NCI-H446 treated with DMSO at 0.1 percent for 48 hours (cell line): ENCODE measurements at regions not wholly inside any gene's neighbourhood (a gene's known extent, or its start where the extent isn't known, plus 50 kb on each side); places are given as distances from the start of the nearest gene placed in this dataset.

Experiments used
- DNase-seq: peaks from one replicate; lab custom pipeline; 2025; lab: John Stamatoyannopoulos, UW

GRCh38 chr3:193991666-193992424 is 144.1 kb upstream of the HES1 start:
- DNase-seq, result no peak

DNA sequence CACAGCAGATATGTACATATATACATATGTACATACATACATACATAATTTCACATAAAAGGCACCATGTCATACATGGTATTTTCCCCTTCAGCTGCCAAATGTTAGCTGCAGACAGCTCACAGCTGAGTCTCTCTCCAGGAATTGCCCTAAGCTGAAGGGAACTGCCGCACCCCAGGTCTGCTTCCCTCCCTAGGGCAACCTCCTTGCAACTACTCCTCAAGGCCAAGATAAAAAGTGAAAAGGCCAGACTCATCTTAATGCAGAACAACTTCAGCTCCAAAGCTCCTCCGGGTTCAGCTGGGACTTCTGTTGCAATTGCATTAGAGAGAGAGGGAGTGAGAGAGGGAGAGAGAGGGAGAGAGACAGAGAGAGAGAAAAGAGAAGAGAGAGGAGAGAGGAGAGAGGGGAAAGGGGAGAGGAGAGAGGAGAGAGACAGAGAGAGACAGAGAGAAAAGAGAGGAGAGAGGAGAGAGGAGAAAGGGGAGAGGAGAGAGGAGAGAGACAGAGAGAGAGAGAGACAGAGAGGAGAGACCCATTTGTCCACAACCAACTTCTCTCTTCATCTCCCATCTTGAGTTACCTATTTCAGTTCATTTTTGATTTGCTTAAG is 143.4 kb upstream of the HES1 start:
- no peak for DNase-seq

GRCh38 chr3:193996221-193996620 is 139.7 kb upstream of the HES1 start:
- DNase-seq, result no peak

DNA sequence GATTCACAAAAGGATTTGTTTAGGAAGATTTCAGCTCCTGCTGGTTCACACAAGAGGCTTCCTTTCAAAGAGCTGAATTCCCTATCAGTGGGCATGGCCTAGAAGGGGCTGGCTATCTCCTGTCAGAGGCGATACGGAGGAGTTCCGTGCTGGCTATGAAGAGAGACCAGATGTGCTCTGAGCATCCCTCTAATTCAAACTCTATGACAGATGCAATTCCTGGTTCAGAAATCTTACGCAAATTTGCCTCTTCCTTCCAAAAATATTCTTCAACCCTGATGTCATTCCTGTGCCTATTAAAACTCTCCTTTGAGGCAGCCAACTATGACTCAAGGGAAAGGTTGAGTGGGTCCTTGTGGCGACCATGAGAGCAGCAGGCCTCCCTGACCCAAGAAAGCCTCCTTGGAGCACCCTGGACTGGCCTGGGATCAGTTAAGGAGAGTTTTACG is 139.3 kb upstream of the HES1 start:
- no peak for DNase-seq

DNA sequence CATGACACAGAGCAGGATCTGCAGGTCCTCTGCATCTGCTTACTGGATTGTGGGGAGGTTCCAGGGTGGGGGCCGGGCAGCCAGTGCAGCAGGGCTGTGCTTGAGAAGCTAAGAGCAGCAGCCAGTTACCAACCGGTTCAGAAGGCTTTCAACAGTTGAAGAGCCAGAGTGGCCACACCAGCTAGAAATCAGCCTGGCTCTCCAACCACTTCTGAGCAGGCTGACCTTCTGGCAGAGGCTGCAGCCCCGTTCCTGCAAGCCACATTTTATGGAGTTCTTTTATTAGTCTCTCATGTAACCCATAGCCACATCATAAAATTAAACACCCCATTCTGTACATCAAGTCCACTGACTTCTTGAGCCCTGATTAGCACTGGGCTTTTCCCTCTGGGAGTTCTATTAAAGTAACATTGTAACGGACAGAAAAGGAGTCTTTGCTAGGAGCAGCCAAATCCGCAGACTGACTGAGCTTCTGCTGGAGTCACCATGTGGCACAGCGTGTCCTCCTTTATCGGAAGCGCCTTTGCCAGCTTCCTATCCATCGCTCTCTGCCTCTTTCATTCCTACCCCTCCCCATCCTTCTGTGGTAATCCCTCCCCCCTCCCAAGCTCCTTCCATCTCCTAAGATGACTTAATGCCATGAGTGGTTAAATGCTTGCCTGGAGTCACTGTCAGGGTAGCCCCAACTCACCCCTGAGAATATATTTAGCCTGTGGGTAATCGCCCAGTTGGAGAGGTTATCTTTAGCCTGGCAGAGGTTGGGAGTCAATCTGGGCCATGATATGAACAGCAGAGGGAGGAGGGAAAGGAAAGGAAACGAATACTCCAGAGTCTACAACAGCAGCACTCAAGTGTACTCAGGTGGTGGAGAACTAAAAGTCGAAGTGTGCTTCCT is 138.5 kb upstream of the HES1 start:
- no peak for DNase-seq

DNA sequence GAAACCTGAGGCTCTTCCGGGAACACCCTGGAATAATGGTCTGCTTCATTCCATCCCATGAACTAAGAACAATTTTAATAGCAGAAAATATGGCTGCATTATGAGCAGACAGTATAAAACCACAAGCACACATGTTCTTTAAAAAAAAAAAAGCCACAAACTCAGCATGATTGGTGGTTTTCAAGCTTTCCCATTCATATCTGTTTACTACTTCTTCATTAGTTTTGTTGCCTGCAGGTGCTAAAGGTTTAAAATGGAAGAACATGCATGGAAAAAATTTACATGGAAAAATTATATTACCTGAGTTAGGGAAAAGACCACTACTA is 137.9 kb upstream of the HES1 start:
- no peak for DNase-seq

GRCh38 chr3:193998628-193999195 is 137.2 kb upstream of the HES1 start:
- no peak for DNase-seq

DNA sequence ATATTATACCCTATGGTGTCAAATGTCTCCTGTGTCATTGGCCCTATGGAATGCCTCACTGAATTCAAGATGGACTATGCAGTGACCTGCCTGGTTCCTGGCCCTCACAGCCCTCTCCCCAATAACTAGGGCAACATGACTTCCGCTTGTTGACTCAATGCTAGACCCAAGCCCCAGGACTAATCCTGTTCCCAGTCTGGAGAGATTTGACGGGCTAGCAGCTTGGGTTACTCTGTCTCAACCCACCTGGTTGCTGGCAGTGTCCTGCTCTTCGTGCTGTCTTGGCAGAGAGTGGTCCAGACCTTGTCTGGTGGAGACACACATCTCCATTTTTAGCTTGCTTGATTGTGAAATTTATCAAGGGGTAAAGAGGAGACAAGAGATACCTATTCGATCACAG is 135.8 kb upstream of the HES1 start:
- DNase-seq, result no peak

- DNase-seq, result no peak
Observed at GRCh38 chr3:194000712-194001111, 135.2 kb upstream of the HES1 start.

DNA sequence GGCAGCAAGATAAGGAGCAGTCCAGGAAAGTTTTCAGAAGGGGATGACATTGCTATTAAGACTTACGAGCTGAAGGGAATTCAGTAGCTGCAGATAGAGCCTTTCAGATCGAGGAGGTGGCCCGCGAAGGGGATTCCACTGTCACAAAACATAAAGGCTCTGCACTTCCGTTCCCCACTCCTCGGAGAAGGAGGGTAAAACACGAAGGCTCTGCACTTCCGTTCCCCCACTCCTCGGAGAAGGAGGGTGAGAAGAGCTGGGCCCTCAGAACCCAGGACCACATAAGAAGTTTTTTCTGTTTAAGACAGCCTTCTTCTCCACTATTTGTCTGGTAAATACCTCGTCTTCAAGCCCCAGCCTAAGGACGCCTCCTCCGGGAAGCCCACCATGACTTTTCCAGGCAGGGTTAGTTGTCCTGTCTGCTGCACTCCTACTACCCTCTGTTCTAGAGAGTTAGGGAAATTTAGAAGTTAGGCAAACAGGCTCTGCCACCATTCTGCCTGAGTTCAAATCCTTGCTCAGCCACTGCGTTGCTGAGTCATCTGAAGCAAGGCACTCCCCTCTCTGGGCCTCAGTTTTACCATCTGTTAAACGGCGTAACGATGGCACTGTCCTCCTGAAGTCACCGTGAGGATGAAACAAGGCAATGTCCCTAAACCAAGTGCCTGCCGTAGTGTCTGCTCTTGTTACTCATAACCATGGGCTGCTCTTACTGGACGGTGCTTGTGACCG is 134.1 kb upstream of the HES1 start:
- no peak for DNase-seq

- no peak for DNase-seq
Observed at GRCh38 chr3:194003114-194004057, 132.6 kb upstream of the HES1 start.

GRCh38 chr3:194005930-194006501 is 129.9 kb upstream of the HES1 start:
- DNase-seq, result no peak

DNA sequence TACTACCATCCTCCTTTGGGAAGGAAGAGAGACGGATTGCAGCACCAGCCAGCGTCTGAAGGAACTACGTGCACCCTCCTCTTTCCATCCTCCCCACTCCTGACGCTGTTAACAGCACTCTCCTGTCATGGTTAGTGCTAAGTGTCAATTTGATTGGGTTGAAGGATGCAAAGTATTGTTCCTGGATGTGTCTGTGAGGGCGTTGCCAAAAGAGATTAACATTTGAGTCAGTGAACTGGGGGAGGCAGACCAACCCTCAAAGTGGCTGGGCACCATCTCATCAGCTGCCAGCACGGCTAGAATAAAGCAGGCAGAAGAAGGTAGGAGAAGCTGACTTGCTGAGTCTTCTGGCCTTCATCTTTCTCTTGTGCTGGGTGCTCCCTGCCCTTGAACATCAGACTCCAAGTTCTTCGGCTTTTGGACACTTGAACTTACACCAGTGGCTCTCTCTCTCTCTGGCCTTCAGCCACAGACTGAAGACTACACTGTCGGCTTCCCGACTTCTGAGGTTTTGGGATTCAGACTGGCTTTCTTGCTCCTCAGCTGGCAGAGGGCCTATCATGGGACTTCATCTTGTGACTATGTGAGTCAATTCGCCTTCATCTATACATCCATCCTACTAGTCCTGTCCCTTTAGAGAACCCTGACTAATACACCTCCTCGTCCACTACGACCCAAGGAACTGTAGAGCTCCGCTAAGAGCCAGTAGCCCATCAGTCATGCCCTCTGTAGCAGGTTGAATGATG is 128.2 kb upstream of the HES1 start:
- no peak for DNase-seq

DNA sequence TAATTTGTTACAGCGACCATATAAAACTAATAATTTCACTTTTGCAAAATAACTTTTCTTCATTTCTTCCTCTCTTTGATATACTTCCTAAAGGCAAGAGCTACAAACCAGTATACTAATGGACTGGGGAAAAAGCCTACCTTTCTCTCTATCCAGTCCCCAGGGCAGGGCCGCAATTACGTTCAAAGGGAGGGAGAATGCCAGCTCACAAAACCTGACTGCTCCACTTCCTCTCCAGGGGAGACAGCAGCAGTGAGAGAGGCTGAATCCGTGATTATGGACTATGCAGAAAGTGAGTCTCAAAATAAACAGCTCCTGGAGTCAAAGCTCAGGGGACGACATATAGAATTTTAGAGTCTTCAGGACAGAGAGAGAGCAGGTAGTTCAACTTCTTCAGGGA is 126.9 kb upstream of the HES1 start:
- DNase-seq, result no peak

- DNase-seq, result no peak
Observed at GRCh38 chr3:194009892-194010533, 125.9 kb upstream of the HES1 start.

DNA sequence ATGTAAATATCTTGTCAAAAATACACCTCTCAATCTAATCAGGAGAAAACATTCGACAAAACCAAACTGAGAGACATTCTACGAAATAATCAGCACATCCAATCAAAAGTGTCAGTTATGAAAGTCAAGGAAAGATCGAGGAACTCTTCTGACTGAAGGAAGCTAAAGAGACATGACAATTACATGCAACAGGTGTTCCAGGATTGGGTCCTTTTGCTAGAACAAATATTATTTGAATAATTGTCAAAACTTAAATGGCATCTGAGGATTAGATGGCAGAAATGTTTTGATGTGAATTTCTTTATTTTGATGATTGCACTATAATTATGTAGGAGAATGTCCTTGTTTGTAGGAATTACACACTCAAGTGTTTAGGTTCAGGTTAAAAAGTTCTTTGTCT is 124.1 kb upstream of the HES1 start:
- DNase-seq, result no peak

DNA sequence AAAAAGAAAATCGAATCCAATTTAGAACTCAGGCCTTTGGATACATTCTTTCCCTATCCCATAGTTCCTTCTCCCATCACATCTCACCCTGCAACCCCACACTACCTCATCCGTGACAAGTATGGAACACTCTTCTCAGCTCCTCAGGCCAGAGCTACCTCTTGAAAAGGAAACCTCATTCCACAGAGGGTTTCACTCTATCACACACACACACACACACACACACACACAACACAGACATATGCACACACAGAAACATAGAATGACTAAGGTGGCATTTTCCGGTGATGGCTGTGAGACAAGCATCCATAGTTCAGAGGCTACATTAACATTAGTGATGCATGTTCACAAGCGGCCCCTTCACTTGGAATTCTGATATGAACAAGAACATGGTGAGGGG is 122.0 kb upstream of the HES1 start:
- no peak for DNase-seq

- no peak for DNase-seq
Observed at GRCh38 chr3:194014756-194015155, 121.2 kb upstream of the HES1 start.
